GM18868 (cell line): ENCODE measurements at regions not wholly inside any gene's neighbourhood (a gene's known extent, or its start where the extent isn't known, plus 50 kb on each side); places are given as distances from the start of the nearest gene placed in this dataset.

Experiments
- ATAC-seq: cut with Tn5 transposase; IDR thresholded peaks from one replicate; pipeline ENCODE4 v1.9.1; 2021; ENCODE audit warnings: mild to moderate bottlenecking, moderate library complexity; ENCODE audit not compliant: unreplicated experiment

DNA sequence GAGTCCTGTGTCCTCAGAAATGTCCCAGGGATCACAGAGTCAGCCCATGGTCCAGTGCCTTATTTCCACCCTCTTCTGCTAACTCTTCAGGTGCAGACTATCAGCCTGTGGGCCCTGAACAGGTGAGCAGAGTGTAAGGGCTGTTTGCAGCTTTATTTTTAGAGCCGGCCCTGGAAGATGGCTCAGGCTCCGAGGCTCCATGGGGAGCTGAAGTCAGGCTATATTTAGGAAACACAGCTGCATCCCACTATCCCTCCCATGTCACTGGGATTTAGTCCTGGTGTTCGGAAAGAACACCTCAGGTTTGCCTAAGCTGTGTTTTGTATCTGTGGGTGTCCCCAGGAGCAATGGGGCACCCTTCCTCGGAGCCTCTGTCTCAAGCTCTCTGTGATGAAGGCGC is 126.9 kb downstream of the RPS24 start:
- ATAC-seq = no peak

DNA sequence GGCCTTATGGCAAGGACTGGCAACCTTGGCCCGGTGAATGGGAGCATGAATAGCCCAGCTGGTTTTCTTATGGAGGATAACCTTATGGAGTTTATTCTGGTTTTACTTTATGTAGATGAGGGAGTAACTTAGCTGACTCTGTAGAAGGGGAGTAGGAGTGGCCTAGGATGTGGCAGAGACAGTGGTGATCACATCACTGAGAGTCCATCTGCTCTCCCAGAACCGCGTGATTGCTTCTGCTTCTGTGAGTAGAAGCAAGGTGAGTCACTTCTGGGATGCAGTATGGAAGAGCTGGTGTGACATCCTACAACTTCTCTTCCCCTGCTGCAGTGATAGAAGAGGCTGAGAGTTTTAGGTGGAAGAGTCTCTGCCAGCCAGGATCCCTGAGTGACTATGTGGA is 129.2 kb downstream of the RPS24 start:
- ATAC-seq = no peak

DNA sequence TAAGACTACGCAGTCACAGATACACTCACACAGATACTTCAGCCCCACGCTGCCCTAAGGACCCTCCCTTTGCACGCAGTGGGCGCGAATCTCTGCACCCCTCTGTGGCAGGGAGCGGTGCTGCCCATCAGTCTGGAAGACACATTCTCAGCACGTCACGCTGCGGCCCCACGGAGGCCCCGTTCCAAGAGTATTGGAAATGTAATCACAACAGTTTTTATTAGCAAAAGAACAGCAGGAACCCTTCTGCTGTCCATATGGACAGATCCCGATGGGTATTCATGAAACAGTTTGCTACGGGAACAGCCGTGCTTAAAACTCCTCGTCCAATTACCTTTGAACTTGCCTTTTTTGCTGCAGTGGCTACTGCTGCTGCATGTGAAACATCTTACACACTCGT is 131.0 kb downstream of the RPS24 start:
- ATAC-seq = no peak

DNA sequence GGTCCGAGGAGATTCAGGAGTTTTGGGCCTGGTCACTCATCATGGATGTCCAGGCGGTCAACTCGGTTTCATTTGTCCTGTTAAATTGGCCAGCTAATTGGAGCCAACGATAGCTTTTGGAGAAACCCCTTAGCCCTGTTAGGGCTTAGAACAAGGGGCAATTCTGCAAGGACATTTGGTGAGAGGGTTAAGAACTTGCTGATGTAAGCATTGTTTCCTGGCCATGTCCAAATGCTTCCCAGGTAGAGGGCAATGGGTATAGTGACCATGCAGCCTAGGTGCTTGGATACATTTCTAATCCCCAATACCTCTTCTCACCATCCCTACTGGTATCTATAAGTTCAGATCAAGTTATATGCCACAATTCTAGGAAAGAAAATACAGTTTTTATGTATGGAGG is 131.5 kb downstream of the RPS24 start:
- ATAC-seq = no peak

DNA sequence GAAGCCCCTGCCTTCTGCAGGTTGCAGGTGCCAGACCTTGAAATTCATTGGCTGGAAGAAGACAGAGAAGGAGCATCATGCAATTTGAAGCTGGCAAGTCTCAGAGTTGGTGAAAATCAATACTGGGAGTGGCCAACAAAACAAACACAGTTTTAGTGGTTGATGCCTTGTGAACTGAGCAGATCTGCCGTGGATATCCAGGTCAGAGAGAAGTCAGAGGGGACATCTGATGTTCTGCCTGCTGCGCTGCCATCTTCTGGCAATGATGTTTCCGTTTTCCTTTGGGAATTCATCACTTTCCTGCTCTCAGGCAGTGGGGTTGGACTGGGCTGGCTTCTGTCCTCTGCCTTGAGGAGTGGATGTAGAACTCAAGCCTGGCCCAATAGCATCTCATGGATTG is 132.0 kb downstream of the RPS24 start:
- ATAC-seq = no peak

DNA sequence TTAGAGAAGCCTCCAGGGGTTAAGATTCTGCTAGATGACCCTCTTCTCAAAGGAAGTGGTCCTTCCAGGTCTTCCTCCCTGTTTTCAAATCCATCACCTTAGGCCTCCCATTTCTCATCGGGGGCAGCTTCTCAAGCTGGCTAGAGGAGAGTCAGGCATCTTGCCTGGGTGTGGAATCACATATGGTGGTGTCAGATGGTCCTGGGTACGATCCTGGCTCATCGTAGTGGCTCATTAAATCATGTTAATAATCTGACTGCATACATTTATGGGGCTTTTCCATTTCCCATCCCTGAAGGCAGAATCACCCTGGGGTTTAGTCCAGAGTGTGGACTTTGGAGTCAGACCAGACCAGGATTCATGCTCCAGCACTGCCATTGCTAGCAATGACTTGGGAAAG is 132.6 kb downstream of the RPS24 start:
- no peak for ATAC-seq

DNA sequence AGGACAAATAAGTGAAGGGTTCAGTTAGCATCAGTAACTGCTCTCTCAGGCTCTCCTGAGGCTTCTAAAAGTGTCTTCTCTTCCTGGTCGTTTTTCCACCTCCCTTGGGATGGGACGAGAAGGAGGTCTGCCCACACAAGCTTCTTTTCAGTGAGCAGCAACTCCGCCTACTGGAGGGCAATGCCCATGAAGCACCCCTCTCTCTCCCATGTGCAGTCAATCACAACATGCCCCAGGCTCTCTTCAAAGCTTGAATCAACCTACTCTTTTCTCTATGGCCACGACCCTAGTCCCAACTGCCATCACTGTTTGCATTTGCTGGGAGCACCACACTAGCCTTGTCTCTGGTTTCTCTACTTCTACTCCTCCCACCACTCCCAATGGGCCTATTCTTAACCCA is 135.6 kb downstream of the RPS24 start:
- no peak for ATAC-seq

DNA sequence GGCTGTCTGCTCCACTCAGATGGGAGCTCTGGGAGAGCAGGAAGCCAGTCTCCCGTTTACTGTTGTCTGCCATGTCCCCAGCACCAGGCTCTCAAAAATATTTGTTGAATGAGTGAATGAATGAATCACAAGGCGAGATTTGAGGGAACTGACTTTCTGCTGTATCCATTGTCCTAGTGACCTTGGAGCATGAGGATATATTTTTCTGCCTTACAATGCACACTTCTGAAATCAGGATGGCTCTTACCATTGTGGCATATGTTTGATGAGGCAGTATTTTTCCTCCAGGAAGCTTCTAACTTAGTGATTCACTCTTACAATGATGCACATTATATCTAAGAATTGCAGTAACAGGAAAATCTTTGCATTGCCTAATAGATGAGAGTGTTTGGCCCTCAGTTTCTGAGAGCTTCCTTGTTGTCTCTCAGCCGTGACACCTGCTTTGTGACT is 136.4 kb downstream of the RPS24 start:
- ATAC-seq = no peak

DNA sequence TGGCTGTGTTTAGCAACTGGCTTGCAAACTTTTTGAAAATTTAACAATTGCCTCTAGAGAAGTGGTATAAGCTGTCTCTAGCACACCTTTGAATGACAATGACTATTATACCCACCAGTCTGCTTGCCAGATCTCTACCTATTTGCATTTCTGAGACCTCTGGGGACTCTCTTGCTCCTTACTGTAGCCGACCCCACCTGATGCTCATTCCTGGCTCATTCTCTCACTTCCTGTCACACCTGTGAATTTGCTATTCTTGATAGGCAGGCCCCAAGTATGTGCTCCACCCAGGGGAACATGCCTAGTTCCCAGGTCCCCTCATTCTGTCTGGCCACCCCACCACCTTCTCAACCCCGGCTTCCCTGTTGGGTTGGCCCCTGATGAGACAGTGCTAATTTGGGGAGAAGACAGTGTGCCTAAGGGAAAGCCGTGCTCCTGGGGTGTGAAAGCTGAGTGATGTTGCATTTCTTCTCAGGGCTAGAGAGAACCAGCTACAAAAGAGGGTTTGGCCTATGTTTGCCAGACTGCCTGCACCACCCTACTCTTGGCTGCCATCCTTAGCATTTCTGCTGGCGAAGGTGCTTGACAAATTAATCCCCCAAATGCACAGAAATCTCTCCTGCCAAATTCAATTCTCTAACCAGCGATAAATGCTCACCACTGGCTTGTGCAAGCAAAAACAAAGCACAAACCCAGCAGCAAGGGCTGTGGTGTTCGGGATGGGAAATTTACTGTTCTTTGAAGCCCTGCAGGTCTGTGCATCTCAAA is 138.2 kb downstream of the RPS24 start:
- no peak for ATAC-seq

DNA sequence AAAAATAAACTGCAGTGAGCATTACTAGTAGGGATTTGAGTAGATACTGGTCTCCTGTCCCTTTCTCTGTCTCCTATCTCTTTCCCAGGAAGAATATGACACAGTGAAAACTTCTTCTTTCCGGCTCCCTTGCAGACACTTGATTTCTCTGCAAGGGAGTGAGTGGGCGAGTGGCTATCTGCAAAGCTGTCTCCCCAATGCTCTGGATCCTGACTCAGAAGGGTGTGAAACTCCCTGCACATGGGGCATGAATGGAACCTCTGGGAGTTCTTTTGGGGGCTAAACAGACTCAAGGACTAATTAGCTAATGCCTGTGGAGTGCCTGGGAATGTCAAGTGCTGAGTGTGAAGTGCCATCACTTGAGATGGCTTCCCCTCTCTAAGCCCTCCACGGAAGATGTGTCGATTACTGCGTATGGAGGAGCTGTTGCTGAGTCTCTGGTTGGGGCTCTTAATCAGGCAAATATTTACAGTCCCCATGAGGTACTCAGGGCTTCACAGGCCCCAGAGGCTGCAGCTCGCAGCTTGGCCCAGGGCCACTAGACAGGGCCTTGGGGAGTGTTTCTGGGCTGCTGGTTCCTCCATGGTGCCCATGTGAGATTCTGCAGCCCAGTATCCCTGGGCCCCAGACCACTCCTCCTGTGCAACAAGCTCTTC is 139.8 kb downstream of the RPS24 start:
- ATAC-seq = no peak

DNA sequence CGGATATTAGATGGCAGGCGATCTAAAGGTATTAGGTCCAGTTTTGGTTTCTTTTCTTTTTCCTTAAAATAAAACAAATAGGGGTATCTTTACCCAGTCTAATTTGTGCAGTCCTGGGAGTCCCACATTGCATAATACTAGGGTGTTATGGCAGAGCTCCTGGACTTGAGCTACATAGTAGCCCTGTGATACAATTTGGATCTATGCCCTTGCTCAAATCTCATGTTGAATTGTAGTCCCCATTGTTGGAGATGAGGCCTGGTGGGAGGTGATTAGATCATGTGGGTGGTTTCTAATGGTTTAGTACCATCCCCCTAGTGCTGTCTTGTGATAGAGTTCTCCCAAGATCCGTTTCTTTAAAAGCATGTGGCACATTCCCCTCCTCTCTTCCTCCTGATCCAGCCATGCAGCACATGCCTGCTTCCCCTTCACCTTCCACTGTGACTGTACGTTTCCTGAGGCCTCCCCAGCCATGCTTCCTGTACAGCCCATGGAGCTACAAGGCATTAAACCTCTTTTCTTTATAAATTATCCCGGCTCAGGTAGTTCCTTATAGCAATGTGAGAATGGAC is 141.9 kb downstream of the RPS24 start:
- no peak for ATAC-seq

DNA sequence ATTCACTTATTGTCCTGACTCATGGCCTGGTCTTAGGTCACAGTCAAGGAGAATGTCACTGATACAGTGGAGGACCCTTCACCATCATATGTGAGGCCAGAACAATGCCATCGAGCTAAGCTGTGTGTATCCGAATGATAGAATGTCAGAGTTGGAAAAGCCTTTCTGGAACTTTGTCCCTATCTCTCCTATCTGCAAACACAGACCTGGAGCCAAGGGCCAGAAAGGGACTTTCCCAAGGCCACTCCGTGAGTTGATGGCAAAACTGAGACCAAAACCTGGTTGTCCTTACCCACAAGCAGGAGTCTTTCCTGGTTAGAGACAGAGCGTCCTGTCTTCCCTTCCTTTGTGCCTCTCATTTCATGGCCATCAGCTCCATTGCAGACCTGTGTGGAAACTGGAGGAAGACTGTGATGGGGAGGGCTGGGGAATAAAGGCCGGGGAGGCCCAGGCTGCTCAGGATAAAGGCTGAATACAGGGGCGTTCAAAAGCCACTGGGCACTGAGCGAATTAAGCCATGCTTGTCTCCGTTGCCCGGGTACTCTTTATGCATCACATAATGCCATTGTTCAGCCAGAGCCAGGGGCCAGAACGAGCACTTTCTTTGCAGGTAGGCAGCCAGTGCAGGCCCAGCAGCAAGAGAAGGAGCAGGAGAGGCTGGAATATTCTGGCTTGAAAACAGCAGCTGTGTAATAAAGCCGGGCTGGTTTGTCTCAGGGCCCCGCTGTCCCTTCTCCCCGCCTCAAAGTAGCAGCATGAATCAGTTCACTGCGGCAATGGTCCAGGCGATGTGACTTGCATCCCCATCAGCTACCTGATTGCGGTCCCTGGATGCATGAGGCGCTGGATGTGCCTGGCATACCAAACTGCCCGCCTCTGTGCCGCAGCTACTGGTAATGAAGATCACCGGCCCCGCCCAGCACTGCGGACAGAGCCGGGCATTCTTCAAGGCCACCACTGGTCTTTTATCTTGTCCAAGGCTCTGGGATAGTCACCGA is 143.0 kb downstream of the RPS24 start:
- no peak for ATAC-seq

DNA sequence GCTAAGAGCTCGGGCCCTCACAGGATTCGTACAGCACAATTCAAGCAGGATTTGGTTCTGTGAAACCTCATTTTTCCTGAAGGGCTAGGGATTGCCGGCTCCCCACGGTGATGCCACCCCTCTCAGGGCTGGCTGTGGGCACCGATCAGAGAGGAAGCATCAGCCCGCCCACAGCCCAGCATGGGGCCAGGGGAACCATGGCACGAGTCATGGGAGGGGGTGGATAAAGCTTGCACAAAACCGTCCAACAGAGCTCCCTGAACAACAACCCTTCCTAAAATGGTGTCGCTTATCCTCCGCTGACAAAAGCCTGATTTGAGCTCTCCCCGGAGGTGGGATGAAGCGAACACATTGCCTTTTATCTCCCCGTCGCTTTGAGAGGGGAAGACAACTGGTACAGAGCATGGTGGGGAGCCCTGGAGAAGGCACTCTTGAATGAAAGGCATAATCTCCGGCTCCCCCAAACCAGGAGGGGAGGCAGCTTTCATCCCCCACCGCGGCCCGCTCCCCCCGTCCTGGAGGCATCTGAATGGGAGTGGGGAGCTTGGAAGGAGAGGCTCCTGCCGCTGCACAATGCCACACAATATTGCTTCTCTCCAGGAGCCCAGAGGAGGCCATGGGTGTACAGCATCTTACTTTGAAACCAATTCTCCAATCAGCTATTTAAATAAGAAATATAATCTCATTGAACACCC is 144.0 kb downstream of the RPS24 start:
- no peak for ATAC-seq

DNA sequence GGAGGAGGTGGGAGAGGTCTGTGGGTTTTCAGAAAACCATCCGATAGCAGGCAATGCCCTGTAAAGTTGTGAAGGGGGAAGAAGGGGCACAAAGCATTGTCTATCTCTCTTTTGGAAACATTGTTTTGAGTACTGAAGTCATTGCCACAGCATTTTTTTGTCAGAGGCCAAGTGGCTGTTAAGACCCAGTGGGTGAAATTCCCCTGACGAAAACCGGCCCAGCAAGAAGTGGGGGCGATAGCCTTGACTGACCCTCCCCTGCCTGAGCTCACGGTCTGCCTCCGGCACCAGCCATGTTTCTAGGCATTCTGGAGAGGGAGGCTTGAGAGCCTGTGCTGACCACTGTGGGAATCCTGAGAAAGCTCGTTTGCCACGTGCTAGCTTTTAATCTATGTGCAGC is 144.7 kb downstream of the RPS24 start:
- ATAC-seq = no peak

DNA sequence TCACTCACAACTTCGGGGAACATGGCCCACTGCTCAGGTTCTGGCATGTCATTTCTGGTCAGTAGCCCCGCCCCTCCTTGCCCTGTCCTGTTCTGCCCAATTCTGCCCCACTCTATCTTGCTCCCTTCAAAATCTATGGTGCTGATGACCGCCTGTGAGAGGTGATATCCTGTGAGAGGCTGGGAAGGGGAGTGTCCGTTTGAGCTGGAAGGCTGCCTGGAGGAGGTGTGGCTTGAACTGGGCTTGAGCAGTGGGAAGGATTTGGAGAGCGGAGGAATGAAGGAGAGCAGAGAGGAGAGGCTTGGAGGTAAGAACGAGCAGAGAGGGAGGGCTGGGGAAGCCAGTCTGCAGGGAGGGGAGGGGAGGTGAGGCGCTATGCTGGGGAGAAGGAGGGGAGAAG is 145.3 kb downstream of the RPS24 start:
- ATAC-seq = no peak

DNA sequence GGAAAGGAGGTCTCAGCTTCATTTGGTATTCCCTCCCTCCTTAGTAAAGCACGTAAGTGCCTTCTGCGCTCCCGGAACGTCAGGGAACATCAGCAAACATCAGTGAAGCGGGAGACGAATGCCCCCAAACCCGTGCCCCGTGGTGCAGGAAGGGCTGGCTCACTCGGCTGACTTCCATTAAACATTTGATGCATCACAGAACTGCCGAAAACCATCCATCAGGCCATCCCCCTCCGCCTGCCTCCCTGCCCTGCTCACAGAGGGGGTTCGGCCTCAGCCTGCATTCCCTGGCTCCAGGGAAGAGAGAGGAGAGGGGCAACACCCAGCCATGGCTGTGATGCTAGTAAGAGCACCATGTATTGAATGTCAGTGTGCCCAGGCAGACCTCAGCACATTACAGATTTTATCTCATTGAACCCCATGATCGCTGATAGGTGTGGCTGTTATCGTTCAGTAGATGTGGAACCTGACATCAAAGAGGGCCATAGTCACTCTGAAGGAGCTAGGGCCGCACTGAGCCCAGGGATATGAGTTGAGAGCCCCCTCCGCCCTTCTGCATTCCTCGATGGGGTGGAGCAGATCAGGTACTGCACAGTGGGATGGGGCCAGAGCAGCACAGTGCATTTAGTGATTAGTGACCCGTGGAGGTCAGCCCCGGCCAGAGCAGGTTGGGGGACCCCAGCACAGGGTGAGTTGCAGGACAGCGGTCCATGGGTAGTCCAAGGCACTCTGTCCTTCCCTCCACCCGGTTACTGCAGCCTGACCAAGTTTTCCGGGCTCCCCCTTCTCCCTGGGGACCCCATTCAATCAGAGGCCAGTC is 146.4 kb downstream of the RPS24 start:
- ATAC-seq = no peak

DNA sequence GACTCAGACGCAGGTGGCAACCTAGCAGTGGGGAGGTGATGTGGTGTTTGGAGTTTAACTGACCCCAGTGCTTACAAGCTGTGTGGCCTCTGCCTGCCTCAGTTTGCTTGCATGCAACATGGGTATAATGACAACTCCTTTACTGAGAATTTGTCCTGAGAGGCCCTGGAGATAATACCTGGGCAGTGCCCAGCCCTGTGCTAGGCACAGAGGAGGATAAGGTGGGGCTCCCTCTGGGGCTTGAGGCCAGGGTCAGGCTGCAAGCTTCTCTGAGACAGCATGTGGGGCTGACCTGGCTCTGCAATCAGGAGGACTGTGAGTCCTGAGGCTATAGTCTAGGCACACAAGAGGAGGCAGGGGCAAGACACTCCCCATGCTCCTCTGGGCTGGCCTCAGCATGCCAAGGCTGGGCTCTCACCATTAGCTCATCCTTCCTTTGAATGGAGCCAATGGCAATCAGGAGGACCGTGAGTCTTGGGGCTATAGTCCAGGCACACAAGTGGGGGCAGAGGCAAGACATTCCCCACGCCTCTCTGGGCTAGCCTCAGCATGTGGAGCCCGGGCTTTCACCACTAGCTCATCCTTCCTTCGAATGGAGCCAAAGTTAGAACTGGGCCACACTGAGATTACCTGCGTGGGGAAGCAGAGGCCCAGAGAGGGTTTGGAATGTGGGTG is 147.9 kb downstream of the RPS24 start:
- ATAC-seq = no peak

DNA sequence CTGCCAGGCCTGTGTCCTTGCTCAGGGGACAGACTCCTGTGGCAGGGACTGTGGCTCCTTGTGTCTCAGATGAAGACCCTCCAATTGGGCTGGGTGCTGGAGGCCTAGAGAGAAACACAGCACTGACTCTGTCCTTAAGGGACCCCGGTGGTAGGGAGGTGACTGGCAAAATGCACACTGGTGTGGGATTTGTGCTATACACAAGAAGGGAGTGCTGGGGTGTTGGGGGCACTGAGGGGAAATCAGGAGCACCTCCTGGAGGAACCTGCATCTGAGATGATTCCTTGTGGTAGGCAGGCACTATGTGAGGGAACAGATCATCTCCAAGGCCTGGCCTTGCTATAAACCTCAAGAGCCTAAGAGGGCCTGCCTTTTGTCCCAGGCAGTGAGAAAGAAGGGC is 149.2 kb downstream of the RPS24 start:
- ATAC-seq = no peak
